ENCODE measurements at regions not wholly inside any gene's neighbourhood (a gene's known extent, or its start where the extent isn't known, plus 50 kb on each side); places are given as distances from the start of the nearest gene placed in this dataset.

DNA sequence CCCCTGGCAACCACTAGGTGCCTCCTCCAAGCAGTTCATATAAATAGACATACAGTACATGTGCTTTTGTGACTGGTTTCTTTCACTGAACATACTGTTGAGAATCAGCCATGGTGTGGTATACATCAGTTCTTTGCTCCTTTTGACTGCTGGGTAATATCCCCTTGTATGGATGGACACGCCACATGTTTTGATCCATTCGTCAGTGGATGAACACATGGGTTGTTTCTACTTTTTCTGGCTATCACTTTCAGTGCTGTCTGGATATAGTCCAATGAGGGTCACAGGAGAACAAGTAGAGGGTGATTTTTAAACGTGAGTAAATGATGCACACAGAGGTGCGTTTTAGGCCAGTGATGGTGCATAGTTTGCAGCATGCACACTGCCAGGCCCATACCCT lies 183.9 kb downstream of the FOXA2 start:
- WGBS, result 92% methylated on average over 4 of the region's 4 CpGs
- no peaks in the 10 kb centered on the region for H3K36me3 ChIP-seq (ENCODE audit: insufficient read depth, low read length)
- no peaks in the 10 kb centered on the region for H3K9me3 ChIP-seq (ENCODE audit: insufficient read depth, low read depth, low read length)
- H3K27me3 ChIP-seq (ENCODE audit: insufficient read depth, low read length), result peaks cover 81% of the 10 kb centered on the region
- H3K9ac ChIP-seq (ENCODE audit: low read depth, low read length), result no peak overlapping the region
- H3K4me1 ChIP-seq (ENCODE audit: insufficient read depth, low read length), result peaks cover 29% of the 10 kb centered on the region
- H3K4me3 ChIP-seq (ENCODE audit: low read length), result no peak overlapping the region
- H3K27ac ChIP-seq (ENCODE audit: low read depth, low read length), result no peak overlapping the region

DNA sequence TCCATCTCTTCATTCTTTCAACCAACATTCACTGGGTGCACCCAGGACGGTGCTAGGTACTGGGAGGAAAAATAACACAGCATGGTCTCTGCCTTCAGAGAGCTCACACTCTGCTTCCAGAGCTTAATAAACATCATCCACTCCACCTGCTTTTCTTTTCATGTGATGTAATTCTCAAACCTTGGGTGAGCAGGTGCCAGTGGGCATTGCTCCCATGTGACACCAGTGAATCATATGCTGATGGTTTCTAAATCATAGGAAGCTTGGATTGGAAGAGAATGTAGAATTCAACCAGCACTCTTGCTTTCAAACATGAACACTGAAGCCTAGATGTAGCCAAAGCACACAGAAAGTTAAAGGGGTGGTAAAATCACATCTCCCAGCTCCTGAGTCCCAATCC lies 189.8 kb downstream of the FOXA2 start:
- peaks cover 10% of the 10 kb centered on the region for H3K4me1 ChIP-seq (ENCODE audit: insufficient read depth, low read length)
- peaks cover 37% of the 10 kb centered on the region for H3K27me3 ChIP-seq (ENCODE audit: insufficient read depth, low read length)
- H3K4me3 ChIP-seq (ENCODE audit: low read length), result no peak overlapping the region
- 86% methylated on average over 1 of the region's 1 CpG for WGBS
- H3K36me3 ChIP-seq (ENCODE audit: insufficient read depth, low read length), result no peaks in the 10 kb centered on the region
- H3K9me3 ChIP-seq (ENCODE audit: insufficient read depth, low read depth, low read length), result no peaks in the 10 kb centered on the region
- H3K9ac ChIP-seq (ENCODE audit: low read depth, low read length), result no peak overlapping the region
- H3K27ac ChIP-seq (ENCODE audit: low read depth, low read length), result no peak overlapping the region

DNA sequence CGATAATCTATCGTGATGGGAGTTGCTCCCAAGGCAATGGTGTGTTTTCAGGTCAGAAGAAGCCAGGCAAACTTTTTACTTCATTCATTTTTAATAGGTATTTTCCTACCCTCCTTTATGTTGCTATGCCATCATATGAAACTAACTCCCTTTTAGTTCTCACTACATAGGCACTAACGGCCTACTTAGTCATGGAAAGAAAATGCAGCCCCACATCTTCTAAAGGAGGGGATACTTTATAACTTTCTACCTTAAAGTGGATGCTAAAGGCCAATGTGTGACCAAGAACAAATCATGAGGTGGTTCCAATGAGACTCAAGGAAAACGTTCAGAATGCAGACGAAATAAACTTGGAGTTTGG lies 193.8 kb downstream of the FOXA2 start:
- H3K4me1 ChIP-seq (ENCODE audit: insufficient read depth, low read length), result peaks cover 15% of the 10 kb centered on the region
- 76% methylated on average over 5 of the region's 5 CpGs for WGBS
- H3K27ac ChIP-seq (ENCODE audit: low read depth, low read length), result no peak overlapping the region
- no peak overlapping the region for H3K9ac ChIP-seq (ENCODE audit: low read depth, low read length)
- no peaks in the 10 kb centered on the region for H3K36me3 ChIP-seq (ENCODE audit: insufficient read depth, low read length)
- no peaks in the 10 kb centered on the region for H3K9me3 ChIP-seq (ENCODE audit: insufficient read depth, low read depth, low read length)
- H3K27me3 ChIP-seq (ENCODE audit: insufficient read depth, low read length), result peaks cover 41% of the 10 kb centered on the region
- no peak overlapping the region for H3K4me3 ChIP-seq (ENCODE audit: low read length)

DNA sequence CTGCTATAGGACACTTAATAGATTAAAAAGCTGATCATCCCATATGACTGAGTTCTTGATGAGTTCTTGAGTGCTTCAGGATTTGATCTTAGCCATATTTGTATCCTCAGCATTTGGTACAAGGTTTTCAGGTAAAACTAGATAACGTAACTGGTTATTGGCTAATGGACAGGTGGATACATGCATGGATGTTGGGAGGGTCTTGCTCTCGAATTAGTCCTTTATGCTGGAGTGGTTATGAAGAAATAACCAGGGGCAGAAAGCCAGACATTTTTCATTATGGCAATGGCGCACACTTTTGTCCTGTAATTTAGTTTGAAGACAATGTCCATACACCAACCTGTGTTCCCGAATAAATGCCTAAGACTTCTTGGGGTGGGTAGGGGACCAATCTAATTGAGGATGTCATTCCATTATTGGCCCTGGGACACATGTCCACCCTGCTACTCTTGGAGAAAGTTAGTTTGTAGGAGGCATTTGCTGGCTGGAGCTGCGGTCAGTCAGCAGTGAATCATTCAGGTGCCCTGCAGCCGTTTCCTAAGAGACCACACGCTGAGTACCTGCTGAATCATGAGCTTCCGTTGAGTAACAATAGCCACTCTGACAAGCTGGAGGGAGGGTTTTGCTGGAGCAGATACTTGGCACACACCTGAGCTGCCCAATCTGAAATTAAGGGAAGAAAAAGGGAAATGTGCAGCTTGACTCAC lies 194.4 kb downstream of the FOXA2 start:
- Histone ChIP-seq H3K4me1 (ENCODE audit: insufficient read depth, low read length) (peaks cover 15% of the 10 kb centered on the region), H3K9me3 (ENCODE audit: insufficient read depth, low read depth, low read length) (no peaks in the 10 kb centered on the region), H3K36me3 (ENCODE audit: insufficient read depth, low read length) (no peaks in the 10 kb centered on the region), H3K27me3 (ENCODE audit: insufficient read depth, low read length) (peaks cover 46% of the 10 kb centered on the region), H3K9ac (ENCODE audit: low read depth, low read length) (no peak overlapping the region), H3K27ac (ENCODE audit: low read depth, low read length) (no peak overlapping the region), H3K4me3 (ENCODE audit: low read length) (no peak overlapping the region)
- WGBS, result 53% methylated on average over 8 of the region's 8 CpGs

DNA sequence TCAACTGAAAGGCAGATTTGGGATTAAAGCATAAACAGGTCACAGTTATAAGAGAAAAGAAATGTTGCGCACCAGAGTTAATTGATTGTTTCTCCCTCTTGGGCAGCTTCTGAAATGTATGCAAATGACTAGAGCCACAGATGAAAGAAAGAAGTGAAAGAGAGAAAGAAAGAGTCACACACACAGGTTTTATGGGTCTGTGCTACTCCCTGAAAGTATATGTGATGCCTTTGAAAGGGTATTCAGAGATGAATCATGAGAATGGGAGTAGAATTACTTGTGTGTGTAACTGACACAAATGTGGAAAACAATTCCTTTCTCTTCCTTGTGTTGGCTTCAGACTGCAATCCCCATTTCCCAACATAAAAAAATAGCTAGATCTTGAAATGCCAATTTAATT lies 196.9 kb downstream of the FOXA2 start:
- Histone ChIP-seq H3K27ac (ENCODE audit: low read depth, low read length) (no peak overlapping the region), H3K27me3 (ENCODE audit: insufficient read depth, low read length) (peaks cover 45% of the 10 kb centered on the region), H3K4me1 (ENCODE audit: insufficient read depth, low read length) (peaks cover 15% of the 10 kb centered on the region), H3K36me3 (ENCODE audit: insufficient read depth, low read length) (no peaks in the 10 kb centered on the region), H3K9me3 (ENCODE audit: insufficient read depth, low read depth, low read length) (no peaks in the 10 kb centered on the region), H3K9ac (ENCODE audit: low read depth, low read length) (no peak overlapping the region), H3K4me3 (ENCODE audit: low read length) (no peak overlapping the region)
- WGBS, result 93% methylated on average over 1 of the region's 1 CpG

DNA sequence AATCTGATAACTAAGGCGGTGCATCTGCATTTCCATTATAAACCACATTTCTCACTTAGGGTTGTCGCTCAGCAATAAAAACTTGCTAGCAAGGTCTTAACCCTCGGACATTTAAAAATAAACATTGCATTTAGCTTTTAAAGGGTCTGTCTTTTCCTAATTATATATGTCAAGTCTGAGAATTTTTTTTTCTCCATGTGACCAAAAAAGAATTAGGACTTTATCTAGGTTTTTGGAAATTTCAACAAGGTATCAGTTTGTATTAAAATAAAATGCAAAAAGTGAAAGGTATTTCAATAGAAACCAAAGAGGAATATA lies 198.1 kb downstream of the FOXA2 start:
- Histone ChIP-seq H3K9me3 (ENCODE audit: insufficient read depth, low read depth, low read length) (no peaks in the 10 kb centered on the region), H3K27me3 (ENCODE audit: insufficient read depth, low read length) (peaks cover 45% of the 10 kb centered on the region), H3K4me1 (ENCODE audit: insufficient read depth, low read length) (peaks cover 15% of the 10 kb centered on the region), H3K4me3 (ENCODE audit: low read length) (no peak overlapping the region), H3K27ac (ENCODE audit: low read depth, low read length) (no peak overlapping the region), H3K36me3 (ENCODE audit: insufficient read depth, low read length) (no peaks in the 10 kb centered on the region), H3K9ac (ENCODE audit: low read depth, low read length) (no peak overlapping the region)
- WGBS, result 70% methylated on average over 2 of the region's 3 CpGs

DNA sequence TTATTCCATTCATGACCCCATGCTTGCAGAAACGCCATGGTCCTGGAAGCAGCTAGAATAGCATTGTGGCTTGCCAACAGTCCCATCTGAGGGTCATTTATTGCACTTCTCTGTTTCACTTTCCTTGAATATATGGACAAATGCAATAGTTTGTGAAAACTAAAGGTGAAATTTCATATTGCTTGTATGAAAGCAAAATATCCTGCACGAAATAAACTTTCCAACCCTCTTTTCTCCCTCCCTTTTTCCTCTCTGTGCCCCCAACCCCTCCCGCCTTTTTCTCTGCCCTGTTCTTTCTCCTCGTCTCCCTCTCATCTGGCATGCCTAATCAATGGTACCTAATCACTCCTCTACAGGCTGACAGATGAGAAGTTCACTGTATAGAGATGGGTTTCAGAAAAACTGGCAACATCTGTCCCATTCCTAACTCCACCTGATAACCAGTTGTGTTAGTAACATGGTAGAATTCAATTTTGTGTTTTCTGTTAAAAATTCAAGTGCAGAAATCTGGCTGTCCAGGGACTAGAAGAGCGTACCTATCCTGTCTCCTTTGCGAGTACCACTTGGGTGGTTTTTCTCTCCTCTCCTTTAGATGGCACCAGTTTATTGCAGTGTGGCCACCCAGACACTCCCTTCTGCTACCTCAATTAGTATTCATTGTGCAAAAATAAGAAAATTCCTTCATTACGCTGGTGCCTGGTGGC lies 198.6 kb downstream of the FOXA2 start:
- H3K4me1 ChIP-seq (ENCODE audit: insufficient read depth, low read length), result peaks cover 15% of the 10 kb centered on the region
- H3K27me3 ChIP-seq (ENCODE audit: insufficient read depth, low read length), result peaks cover 45% of the 10 kb centered on the region
- no peak overlapping the region for H3K27ac ChIP-seq (ENCODE audit: low read depth, low read length)
- no peak overlapping the region for H3K4me3 ChIP-seq (ENCODE audit: low read length)
- no peaks in the 10 kb centered on the region for H3K9me3 ChIP-seq (ENCODE audit: insufficient read depth, low read depth, low read length)
- H3K9ac ChIP-seq (ENCODE audit: low read depth, low read length), result no peak overlapping the region
- WGBS, result 66% methylated on average over 7 of the region's 7 CpGs
- H3K36me3 ChIP-seq (ENCODE audit: insufficient read depth, low read length), result no peaks in the 10 kb centered on the region

DNA sequence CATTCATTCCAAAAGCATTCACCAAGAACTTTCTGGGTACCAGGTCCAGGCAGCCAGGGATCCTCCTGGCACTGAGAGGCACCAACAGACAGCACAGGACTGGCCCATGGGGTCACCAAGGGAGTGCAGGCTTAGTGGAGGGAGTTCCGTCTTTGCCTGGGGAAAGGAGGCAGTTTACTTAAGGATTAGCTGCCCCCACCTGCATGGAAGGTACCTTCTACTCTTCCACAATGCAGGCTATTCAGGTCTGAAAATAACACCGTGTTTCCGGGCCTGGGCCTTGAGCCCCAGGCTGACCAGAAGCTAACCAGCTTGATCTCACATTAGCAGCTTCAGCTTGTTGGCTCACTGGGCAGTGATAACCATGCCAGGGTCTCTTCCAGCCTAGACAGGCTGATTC lies 199.4 kb downstream of the FOXA2 start:
- Histone ChIP-seq H3K9me3 (ENCODE audit: insufficient read depth, low read depth, low read length) (no peaks in the 10 kb centered on the region), H3K36me3 (ENCODE audit: insufficient read depth, low read length) (no peaks in the 10 kb centered on the region), H3K27ac (ENCODE audit: low read depth, low read length) (no peak overlapping the region), H3K4me3 (ENCODE audit: low read length) (no peak overlapping the region), H3K9ac (ENCODE audit: low read depth, low read length) (no peak overlapping the region), H3K4me1 (ENCODE audit: insufficient read depth, low read length) (peaks cover 8% of the 10 kb centered on the region), H3K27me3 (ENCODE audit: insufficient read depth, low read length) (peaks cover 43% of the 10 kb centered on the region)
- 90% methylated on average over 3 of the region's 3 CpGs for WGBS

DNA sequence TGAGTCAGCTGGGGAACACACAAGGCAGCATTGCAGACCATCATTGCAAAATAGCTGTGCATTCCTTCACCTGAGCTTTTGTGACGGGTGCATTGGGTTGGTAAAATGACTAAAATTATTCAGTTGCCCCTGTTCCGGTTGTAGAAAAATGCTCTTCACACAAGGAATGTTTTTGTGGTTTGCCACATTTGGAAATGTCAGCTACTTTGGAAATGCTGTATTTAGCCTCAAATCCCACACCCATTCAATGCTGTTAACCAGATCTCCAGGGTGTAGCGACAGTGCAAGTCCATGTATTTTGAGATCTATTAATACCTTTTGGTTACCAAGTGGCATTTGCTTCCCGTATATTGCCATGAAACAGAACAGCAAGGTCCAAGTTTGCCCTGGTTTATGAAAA lies 201.2 kb downstream of the FOXA2 start:
- Histone ChIP-seq H3K27me3 (ENCODE audit: insufficient read depth, low read length) (peaks cover 27% of the 10 kb centered on the region), H3K4me3 (ENCODE audit: low read length) (no peak overlapping the region), H3K27ac (ENCODE audit: low read depth, low read length) (no peak overlapping the region), H3K4me1 (ENCODE audit: insufficient read depth, low read length) (0 out of 2 replicates have a peak, but pooled peaks cover 5% of the 10 kb centered on the region), H3K36me3 (ENCODE audit: insufficient read depth, low read length) (no peaks in the 10 kb centered on the region), H3K9ac (ENCODE audit: low read depth, low read length) (no peak overlapping the region), H3K9me3 (ENCODE audit: insufficient read depth, low read depth, low read length) (no peaks in the 10 kb centered on the region)
- 95% methylated on average over 4 of the region's 4 CpGs for WGBS

DNA sequence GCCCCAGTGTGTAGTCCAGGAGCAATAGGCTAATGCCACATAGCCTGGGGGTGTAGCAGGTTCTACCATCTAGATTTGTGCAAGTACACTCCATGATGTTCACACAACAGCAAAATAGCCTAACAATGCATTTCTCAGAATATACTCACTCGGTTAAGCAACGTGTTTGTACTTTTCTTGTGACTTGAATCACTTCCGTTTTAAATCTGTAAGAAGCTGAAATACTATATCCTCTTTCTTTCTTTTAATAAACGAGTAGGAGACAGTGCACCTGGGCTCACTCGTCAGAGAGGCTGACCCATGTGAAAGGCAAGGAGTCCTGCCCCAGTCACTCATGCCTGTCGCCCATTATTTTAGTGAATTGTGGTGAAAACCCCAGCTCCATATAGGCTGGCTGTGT lies 201.6 kb downstream of the FOXA2 start:
- Histone ChIP-seq H3K9ac (ENCODE audit: low read depth, low read length) (no peak overlapping the region), H3K27me3 (ENCODE audit: insufficient read depth, low read length) (peaks cover 27% of the 10 kb centered on the region), H3K4me1 (ENCODE audit: insufficient read depth, low read length) (0 out of 2 replicates have a peak, but pooled peaks cover 5% of the 10 kb centered on the region), H3K27ac (ENCODE audit: low read depth, low read length) (no peak overlapping the region), H3K36me3 (ENCODE audit: insufficient read depth, low read length) (no peaks in the 10 kb centered on the region), H3K4me3 (ENCODE audit: low read length) (no peak overlapping the region), H3K9me3 (ENCODE audit: insufficient read depth, low read depth, low read length) (no peaks in the 10 kb centered on the region)
- 90% methylated on average over 6 of the region's 6 CpGs for WGBS

DNA sequence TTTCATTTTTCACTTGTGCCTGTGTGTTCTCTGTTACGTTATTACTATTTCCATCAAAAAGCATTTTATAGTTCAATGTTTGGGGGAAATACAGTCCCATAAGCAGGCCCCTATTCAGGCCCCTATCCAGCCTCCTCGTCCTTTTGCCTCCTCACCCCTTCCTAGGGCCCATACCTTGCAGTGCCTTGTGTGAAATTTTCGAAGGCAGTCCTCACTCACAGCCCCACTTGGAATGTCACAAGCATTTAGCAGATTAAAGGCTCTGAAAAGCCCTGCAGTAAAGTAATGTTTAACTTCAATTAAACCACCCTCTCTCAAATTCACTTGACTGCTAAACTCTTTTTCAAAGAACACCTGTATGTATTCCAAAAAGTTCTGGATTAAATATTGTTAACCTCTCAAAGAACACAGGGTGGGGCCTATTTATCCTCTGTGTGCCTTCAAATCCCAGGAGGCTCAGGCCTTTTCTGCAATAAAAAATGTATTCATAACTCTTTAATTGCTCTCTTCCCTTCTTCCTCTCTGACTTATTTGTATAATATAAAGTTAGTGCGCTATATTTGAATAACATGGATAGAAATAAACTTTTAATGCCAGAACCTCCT lies 202.5 kb downstream of the FOXA2 start:
- Histone ChIP-seq H3K27ac (ENCODE audit: low read depth, low read length) (no peak overlapping the region), H3K36me3 (ENCODE audit: insufficient read depth, low read length) (no peaks in the 10 kb centered on the region), H3K9ac (ENCODE audit: low read depth, low read length) (no peak overlapping the region), H3K4me3 (ENCODE audit: low read length) (no peak overlapping the region), H3K4me1 (ENCODE audit: insufficient read depth, low read length) (no peaks in the 10 kb centered on the region), H3K27me3 (ENCODE audit: insufficient read depth, low read length) (peaks cover 19% of the 10 kb centered on the region; the same call in 1 of the 2 replicates), H3K9me3 (ENCODE audit: insufficient read depth, low read depth, low read length) (no peaks in the 10 kb centered on the region)
- 80% methylated on average over 3 of the region's 4 CpGs for WGBS

All from HUES64 (cell line).